A549 (cell line): ENCODE measurements at regions not wholly inside any gene's neighbourhood (a gene's known extent, or its start where the extent isn't known, plus 50 kb on each side); places are given as distances from the start of the nearest gene placed in this dataset.
A peak's percentile ranks its signal among the peaks of the same experiment; 100 is the strongest.

ENCODE experiments used
- ATAC-seq, 2 experiments: fragments of 200-7000 bp in 1 of 2; fragments of >200 bp in 1 of 2; cut with Nextera tagmentation in 1 of 2; cut with Tn5 transposase in 1 of 2; 3 replicates each; pipeline versions ENCODE4 v1.8.0 to v1.9.1; 2018 to 2020; ENCODE audit warnings: mild to moderate bottlenecking in 1 of 2, moderate library complexity in 1 of 2
- CTCF ChIA-PET: fragments of 300-600 bp; sonication (Branson Sonifier 250); formaldehyde crosslinking; extraction: SDS; loops from one replicate; lab custom pipeline; 2021; ENCODE audit warnings: antibody characterized with exemption, inconsistent platforms; lab: Yijun Ruan, JAX
- POLR2A ChIA-PET: fragments of 350-600 bp; formaldehyde crosslinking; extraction: SDS; loops from one replicate; lab custom pipeline; 2021; ENCODE audit warnings: antibody characterized with exemption, inconsistent platforms; lab: Yijun Ruan, JAX
- DNase-seq, 2 experiments: peaks; one replicate each; pipeline versions ENCODE4 v3.0.0 to v3.0.0-alpha.2; 2011 to 2016; ENCODE audit warnings: low read depth in 1 of 2, low spot score in 1 of 2
- FAIRE-seq: peaks from 2 replicates; lab custom pipeline; 2011; peaks lifted over from hg19 to GRCh38; lab: Jason Lieb, UNC
- H3K27ac ChIP-seq, 2 experiments: fragments of >200 bp; sonication (Bioruptor Twin); formaldehyde crosslinking; 3 replicates each; pipeline ENCODE4 v1.5.1; 2016 to 2017
- H3K4me1 ChIP-seq: fragments of >200 bp; sonication (Bioruptor Twin); formaldehyde crosslinking; 3 replicates; pipeline ENCODE4 v1.6.1; 2016
- H3K4me2 ChIP-seq: fragments of >200 bp; sonication (Bioruptor Twin); formaldehyde crosslinking; 3 replicates; pipeline ENCODE4 v1.6.1; 2016
- H3K4me3 ChIP-seq: fragments of >200 bp; sonication (Bioruptor Twin); formaldehyde crosslinking; 3 replicates; pipeline ENCODE4 v1.5.1; 2016
- H3K9me3 ChIP-seq: fragments of >200 bp; sonication (Bioruptor Twin); formaldehyde crosslinking; 3 replicates; pipeline ENCODE4 v1.6.1; 2016
- CBX2 ChIP-seq: fragments of 200-600 bp; sonication (generic); IDR thresholded peaks from 2 replicates; pipeline ENCODE4 v1.6.1; 2016; ENCODE audit warnings: low read depth, mild to moderate bottlenecking, borderline replicate concordance
- CBX8 ChIP-seq: fragments of 200-600 bp; sonication (generic); IDR thresholded peaks from 2 replicates; pipeline ENCODE4 v1.6.1; 2016
- EHF ChIP-seq: fragments of 250-450 bp; sonication (Bioruptor Pico); IDR thresholded peaks from 2 replicates; pipeline ENCODE4 v1.5.0; 2020; ENCODE audit warnings: mild to moderate bottlenecking
- EHMT2 ChIP-seq: fragments of 200-600 bp; sonication (generic); IDR thresholded peaks from 2 replicates; pipeline ENCODE4 v1.6.1; 2016; ENCODE audit warnings: antibody characterized with exemption, low read depth, mild to moderate bottlenecking, moderate library complexity
- EP300 ChIP-seq, 2 experiments: fragments of >200 bp; sonication (Bioruptor Twin); formaldehyde crosslinking; IDR thresholded peaks; 2 replicates in 1 of 2; 3 replicates in 1 of 2; pipeline ENCODE4 v1.6.1; 2016 to 2017
- FOSB ChIP-seq: fragments of 250-450 bp; sonication (Bioruptor Pico); IDR thresholded peaks from 2 replicates; pipeline ENCODE4 v1.5.0; 2020; ENCODE audit warnings: mild to moderate bottlenecking, moderate library complexity
- FOSL2 ChIP-seq, 2 experiments: fragments of 450-650 bp in 1 of 2; fragments of >200 bp in 1 of 2; sonication (Bioruptor Twin) in 1 of 2; formaldehyde crosslinking; IDR thresholded peaks; 2 replicates each; pipeline versions ENCODE4 v1.5.0 to v1.6.1; 2016 to 2020; ENCODE audit warnings: mild to moderate bottlenecking in 1 of 2, moderate library complexity in 1 of 2
- FOXS1 ChIP-seq: fragments of 250-450 bp; sonication (Bioruptor Pico); IDR thresholded peaks from 2 replicates; pipeline ENCODE4 v1.5.0; 2020; ENCODE audit warnings: mild to moderate bottlenecking, moderate library complexity
- GATA3 ChIP-seq: IDR thresholded peaks from 2 replicates; pipeline ENCODE4 v1.6.1; 2012; ENCODE audit warnings: borderline replicate concordance
- JUN ChIP-seq, 2 experiments: fragments of >200 bp; sonication (Bioruptor Twin); formaldehyde crosslinking; IDR thresholded peaks; 2 replicates in 1 of 2; 3 replicates in 1 of 2; pipeline ENCODE4 v1.6.1; 2016 to 2017
- MAFK ChIP-seq: fragments of 450-650 bp; IDR thresholded peaks from 2 replicates; pipeline ENCODE4 v1.6.1; 2014; ENCODE audit not compliant: partially characterized antibody
- MAZ ChIP-seq: fragments of 150-350 bp; IDR thresholded peaks from 2 replicates; pipeline ENCODE4 v1.6.1; 2014; ENCODE audit warnings: antibody characterized with exemption, low read depth, low read length, borderline replicate concordance
- MYC ChIP-seq: IDR thresholded peaks from 2 replicates; pipeline ENCODE4 v1.6.1; 2012; ENCODE audit warnings: mild to moderate bottlenecking, inconsistent platforms, low read length, improper control_type of control experiment, borderline replicate concordance
- NFE2L2 ChIP-seq: fragments of 150-350 bp; conservative IDR thresholded peaks from 2 replicates; pipeline ENCODE4 v1.6.1; 2014; ENCODE audit warnings: low read length
- RAD21 ChIP-seq, 2 experiments: fragments of >200 bp in 1 of 2; sonication (Bioruptor Twin) in 1 of 2; formaldehyde crosslinking in 1 of 2; IDR thresholded peaks in 1 of 2; conservative IDR thresholded peaks in 1 of 2; 2 replicates in 1 of 2; 3 replicates in 1 of 2; pipeline ENCODE4 v1.6.1; 2012 to 2018; ENCODE audit warnings: inconsistent platforms in 1 of 2
- RFX5 ChIP-seq: fragments of 450-650 bp; IDR thresholded peaks from 2 replicates; pipeline ENCODE4 v1.7.1; 2014; ENCODE audit warnings: antibody characterized with exemption, mild to moderate bottlenecking, moderate library complexity
- SMC3 ChIP-seq: fragments of >200 bp; sonication (Bioruptor Twin); formaldehyde crosslinking; IDR thresholded peaks from 3 replicates; pipeline ENCODE4 v1.6.1; 2018; ENCODE audit warnings: inconsistent platforms
- SREBF2 ChIP-seq: fragments of 450-650 bp; IDR thresholded peaks from 2 replicates; pipeline ENCODE4 v1.6.1; 2014; ENCODE audit warnings: mild to moderate bottlenecking, moderate library complexity
- TFCP2L1 ChIP-seq: fragments of 250-450 bp; sonication (Bioruptor Pico); IDR thresholded peaks from 2 replicates; pipeline ENCODE4 v1.5.0; 2021; ENCODE audit warnings: mild to moderate bottlenecking
- WGBS: methylation state at CpG from one replicate; pipeline ENCODE4 v1.1.6; 2017; ENCODE audit errors: missing lambda C conversion rate; 5-methylcytosine and 5-hydroxymethylcytosine counted together
- TF ChIP-seq, protein P1 (sequence below): fragments of >200 bp; sonication (Bioruptor Twin); formaldehyde crosslinking; IDR thresholded peaks from 3 replicates; pipeline ENCODE4 v1.5.1; 2016
- TF ChIP-seq, protein P2 (sequence below): fragments of >200 bp; sonication (Bioruptor Twin); formaldehyde crosslinking; IDR thresholded peaks from 3 replicates; pipeline ENCODE4 v1.6.1; 2016
- TF ChIP-seq, protein P3 (sequence below): fragments of 250-450 bp; sonication (Bioruptor Pico); IDR thresholded peaks from 2 replicates; pipeline ENCODE4 v1.5.0; 2021; ENCODE audit warnings: mild to moderate bottlenecking, moderate library complexity, borderline replicate concordance

GRCh38 chr4:186936496-186937375 is 213.1 kb upstream of the FAT1 start:
- Histone ChIP-seq H3K9me3 (no peaks in the 10 kb centered on the region), H3K27ac (peak overlapping the region; percentile 70 to 83), H3K4me2 (peak overlapping the region; percentile 78), H3K4me1 (peaks cover 23% of the 10 kb centered on the region; the same call in 2 of the 3 replicates), H3K4me3 (peak overlapping the region; percentile 11; the same call in 1 of the 3 replicates)
- POLR2A ChIA-PET, result no interaction called here
- no peak for TF ChIP-seq JUN (IDR thresholded peaks at IDR 0.05)
- peak; percentile 85 for TF ChIP-seq MAFK
- TF ChIP-seq MYC, result no peak
- no peak for TF ChIP-seq CBX2
- TF ChIP-seq RFX5, result no peak
- TF ChIP-seq FOSL2 (IDR thresholded peaks at IDR 0.05), result no peak
- TF ChIP-seq FOSL2 (CRISPR knock-in tag; IDR thresholded peaks at IDR 0.05), result peak; percentile 82
- TF ChIP-seq RAD21 (conservative IDR thresholded peaks at IDR 0.05 in 1 of 2, IDR thresholded peaks at IDR 0.05 in 1 of 2), result peak; percentile 18 to 34; a peak in 1 of 5 replicates
- TF ChIP-seq EP300 (IDR thresholded peaks at IDR 0.05), result no peak
- TF ChIP-seq, protein P1, sequence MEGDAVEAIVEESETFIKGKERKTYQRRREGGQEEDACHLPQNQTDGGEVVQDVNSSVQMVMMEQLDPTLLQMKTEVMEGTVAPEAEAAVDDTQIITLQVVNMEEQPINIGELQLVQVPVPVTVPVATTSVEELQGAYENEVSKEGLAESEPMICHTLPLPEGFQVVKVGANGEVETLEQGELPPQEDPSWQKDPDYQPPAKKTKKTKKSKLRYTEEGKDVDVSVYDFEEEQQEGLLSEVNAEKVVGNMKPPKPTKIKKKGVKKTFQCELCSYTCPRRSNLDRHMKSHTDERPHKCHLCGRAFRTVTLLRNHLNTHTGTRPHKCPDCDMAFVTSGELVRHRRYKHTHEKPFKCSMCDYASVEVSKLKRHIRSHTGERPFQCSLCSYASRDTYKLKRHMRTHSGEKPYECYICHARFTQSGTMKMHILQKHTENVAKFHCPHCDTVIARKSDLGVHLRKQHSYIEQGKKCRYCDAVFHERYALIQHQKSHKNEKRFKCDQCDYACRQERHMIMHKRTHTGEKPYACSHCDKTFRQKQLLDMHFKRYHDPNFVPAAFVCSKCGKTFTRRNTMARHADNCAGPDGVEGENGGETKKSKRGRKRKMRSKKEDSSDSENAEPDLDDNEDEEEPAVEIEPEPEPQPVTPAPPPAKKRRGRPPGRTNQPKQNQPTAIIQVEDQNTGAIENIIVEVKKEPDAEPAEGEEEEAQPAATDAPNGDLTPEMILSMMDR, result peak; percentile 17; the same call in 1 of the 3 replicates
- TF ChIP-seq SMC3, result peak; percentile 16; the same call in 1 of the 3 replicates
- TF ChIP-seq, protein P2, sequence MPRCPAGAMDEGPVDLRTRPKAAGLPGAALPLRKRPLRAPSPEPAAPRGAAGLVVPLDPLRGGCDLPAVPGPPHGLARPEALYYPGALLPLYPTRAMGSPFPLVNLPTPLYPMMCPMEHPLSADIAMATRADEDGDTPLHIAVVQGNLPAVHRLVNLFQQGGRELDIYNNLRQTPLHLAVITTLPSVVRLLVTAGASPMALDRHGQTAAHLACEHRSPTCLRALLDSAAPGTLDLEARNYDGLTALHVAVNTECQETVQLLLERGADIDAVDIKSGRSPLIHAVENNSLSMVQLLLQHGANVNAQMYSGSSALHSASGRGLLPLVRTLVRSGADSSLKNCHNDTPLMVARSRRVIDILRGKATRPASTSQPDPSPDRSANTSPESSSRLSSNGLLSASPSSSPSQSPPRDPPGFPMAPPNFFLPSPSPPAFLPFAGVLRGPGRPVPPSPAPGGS, result no peak
- ATAC-seq (peak; percentile 92 to 93), FAIRE-seq (no peak), DNase-seq (peak; percentile 71 to 87)
- CTCF ChIA-PET, result interaction anchor here (1.1 kb wide), 1 partner anchor 10 kb away, joined by 5 read pairs; no protein-coding TSS in a partner anchor
- WGBS, result 1% methylated on average over 9 of the region's 9 CpGs

DNA sequence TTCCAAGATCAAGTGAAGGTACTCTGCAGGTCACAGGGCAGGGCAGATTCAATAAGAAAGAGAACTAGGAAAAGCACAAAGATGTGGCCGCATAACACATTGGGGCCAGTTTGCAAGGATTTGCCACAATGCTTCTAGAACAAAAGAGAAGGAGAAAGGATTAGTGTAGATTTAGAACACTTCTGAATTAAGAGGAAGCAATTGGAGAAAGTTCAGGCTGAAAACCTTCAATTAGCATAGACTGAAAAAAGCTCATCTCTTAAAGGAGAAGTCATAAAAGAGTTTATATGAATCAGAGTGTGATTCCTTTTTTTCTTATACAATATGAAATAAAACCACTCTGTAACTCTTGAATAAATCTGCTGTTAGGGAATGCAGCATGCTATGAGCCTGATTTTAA is 215.6 kb upstream of the FAT1 start:
- H3K4me1 ChIP-seq, result peaks cover 19% of the 10 kb centered on the region; the same call in 2 of the 3 replicates
- ChIA-PET CTCF (interaction anchor here (1.2 kb wide), 1 partner anchor 211 kb away, joined by 3 read pairs; no protein-coding TSS in a partner anchor), POLR2A (no interaction called here)

More for the DNA sequence above, 215.6 kb upstream of the FAT1 start:
- H3K4me2 ChIP-seq, result no peak overlapping the region
- ATAC-seq (no peak), FAIRE-seq (no peak), DNase-seq (no peak)
- H3K9me3 ChIP-seq, result no peaks in the 10 kb centered on the region
- no peak overlapping the region for H3K27ac ChIP-seq
- TF ChIP-seq RAD21 (conservative IDR thresholded peaks at IDR 0.05 in 1 of 2, IDR thresholded peaks at IDR 0.05 in 1 of 2), result no peak
- no peak for TF ChIP-seq FOSB (CRISPR knock-in tag)
- TF ChIP-seq FOXS1 (CRISPR knock-in tag), result no peak
- no peak for TF ChIP-seq MAZ
- no peak for TF ChIP-seq EHF (CRISPR knock-in tag)
- TF ChIP-seq, protein P3, sequence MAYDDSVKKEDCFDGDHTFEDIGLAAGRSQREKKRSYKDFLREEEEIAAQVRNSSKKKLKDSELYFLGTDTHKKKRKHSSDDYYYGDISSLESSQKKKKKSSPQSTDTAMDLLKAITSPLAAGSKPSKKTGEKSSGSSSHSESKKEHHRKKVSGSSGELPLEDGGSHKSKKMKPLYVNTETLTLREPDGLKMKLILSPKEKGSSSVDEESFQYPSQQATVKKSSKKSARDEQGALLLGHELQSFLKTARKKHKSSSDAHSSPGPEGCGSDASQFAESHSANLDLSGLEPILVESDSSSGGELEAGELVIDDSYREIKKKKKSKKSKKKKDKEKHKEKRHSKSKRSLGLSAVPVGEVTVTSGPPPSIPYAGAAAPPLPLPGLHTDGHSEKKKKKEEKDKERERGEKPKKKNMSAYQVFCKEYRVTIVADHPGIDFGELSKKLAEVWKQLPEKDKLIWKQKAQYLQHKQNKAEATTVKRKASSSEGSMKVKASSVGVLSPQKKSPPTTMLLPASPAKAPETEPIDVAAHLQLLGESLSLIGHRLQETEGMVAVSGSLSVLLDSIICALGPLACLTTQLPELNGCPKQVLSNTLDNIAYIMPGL (CRISPR knock-in tag), result no peak
- TF ChIP-seq TFCP2L1, result no peak
- TF ChIP-seq SREBF2, result no peak
- TF ChIP-seq CBX2, result no peak
- no peak for TF ChIP-seq NFE2L2
- no peak for TF ChIP-seq CBX8
- TF ChIP-seq GATA3, result no peak
- no peak for TF ChIP-seq MYC
- TF ChIP-seq EHMT2, result no peak
- no peak overlapping the region for H3K4me3 ChIP-seq
- 94% methylated on average over 1 of the region's 1 CpG for WGBS
